HEK293T (cell line): ENCODE measurements at regions not wholly inside any gene's neighbourhood (a gene's known extent, or its start where the extent isn't known, plus 50 kb on each side); places are given as distances from the start of the nearest gene placed in this dataset.

Experiments
- ARNT ChIP-seq: fragments of 450-650 bp; IDR thresholded peaks from 2 replicates; pipeline ENCODE4 v1.6.1; 2017; ENCODE audit warnings: mild to moderate bottlenecking
- BHLHE40 ChIP-seq: fragments of 450-650 bp; IDR thresholded peaks from 2 replicates; pipeline ENCODE4 v1.6.1; 2016; ENCODE audit warnings: mild to moderate bottlenecking, moderate library complexity, borderline replicate concordance
- FOXA1 ChIP-seq: fragments of 450-650 bp; IDR thresholded peaks from 2 replicates; pipeline ENCODE4 v1.6.1; 2016; ENCODE audit warnings: mild to moderate bottlenecking
- FOXK2 ChIP-seq: fragments of 450-650 bp; IDR thresholded peaks from 2 replicates; pipeline ENCODE4 v1.6.1; 2016; ENCODE audit warnings: mild to moderate bottlenecking
- FOXM1 ChIP-seq: fragments of 450-650 bp; IDR thresholded peaks from 2 replicates; pipeline ENCODE4 v1.6.1; 2017; ENCODE audit warnings: mild to moderate bottlenecking, borderline replicate concordance
- L3MBTL2 ChIP-seq: fragments of 450-650 bp; conservative IDR thresholded peaks from 2 replicates; pipeline ENCODE4 v1.6.1; 2016; ENCODE audit warnings: mild to moderate bottlenecking
- LEF1 ChIP-seq: fragments of 450-650 bp; IDR thresholded peaks from 2 replicates; pipeline ENCODE4 v1.6.1; 2017; ENCODE audit warnings: mild to moderate bottlenecking, borderline replicate concordance
- NFRKB ChIP-seq: fragments of 450-650 bp; IDR thresholded peaks from 2 replicates; pipeline ENCODE4 v1.6.1; 2016; ENCODE audit warnings: mild to moderate bottlenecking, moderate library complexity
- SP1 ChIP-seq: fragments of 450-650 bp; IDR thresholded peaks from 2 replicates; pipeline ENCODE4 v1.6.1; 2017
- SUZ12 ChIP-seq: fragments of 450-650 bp; IDR thresholded peaks from 2 replicates; pipeline ENCODE4 v1.6.1; 2016; ENCODE audit warnings: mild to moderate bottlenecking
- TARDBP ChIP-seq: fragments of 450-650 bp; IDR thresholded peaks from 2 replicates; pipeline ENCODE4 v1.6.1; 2016
- ZNF384 ChIP-seq: fragments of 450-650 bp; IDR thresholded peaks from 2 replicates; pipeline ENCODE4 v1.6.1; 2016

GRCh38 chr3:78267235-78267634, 1227.3 kb downstream of the ROBO2 start:
- TF ChIP-seq FOXM1 (no peak), TARDBP (no peak), SUZ12 (no peak), FOXK2 (no peak), FOXA1 (no peak), NFRKB (no peak), BHLHE40 (no peak), L3MBTL2 (no peak), SP1 (no peak), ARNT (no peak), ZNF384 (no peak), LEF1 (no peak)
